ENCODE measurements at regions not wholly inside any gene's neighbourhood (a gene's known extent, or its start where the extent isn't known, plus 50 kb on each side); places are given as distances from the start of the nearest gene placed in this dataset.
"Not testable (repeated sequence)": the region's sequence is repeated elsewhere in the genome, so short reads cannot be mapped to it uniquely, and the experiment has no call there.

DNA sequence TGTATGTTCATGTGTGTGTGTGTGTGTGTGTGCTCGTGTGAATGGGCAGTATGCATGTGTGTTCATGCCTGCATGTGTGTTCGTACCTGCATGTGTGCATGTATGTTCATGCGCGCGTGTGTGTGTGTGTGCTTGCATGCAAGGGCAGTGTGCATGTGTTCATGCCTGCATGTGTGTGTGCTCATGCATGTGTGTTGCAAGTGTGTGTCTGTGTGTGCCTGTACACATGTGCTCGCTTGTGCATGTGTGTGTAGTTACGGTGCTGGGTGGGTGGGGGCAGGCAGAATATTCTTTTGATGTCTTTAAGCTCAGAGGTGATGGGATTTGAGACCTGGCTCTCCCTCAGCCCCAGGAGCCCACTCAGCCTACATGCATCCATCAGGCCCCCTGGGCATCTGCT, 822.1 kb downstream of the BRD1 start:
- intact Hi-C loops (cut with DNase I; ENCODE audit: low total_unique reads) = no loop called here
- H3K27ac ChIP-seq = no peak overlapping the region
- H3K27me3 ChIP-seq = peaks cover 0 to 26% (median 0%) of the 10 kb centered on the region in 3 donors
- no peaks in the 10 kb centered on the region for H3K36me3 ChIP-seq
- 63 to 92% (median 71%) methylated on average over 4 to 7 of the region's 7 CpGs for WGBS, 5 donors
- H3K4me1 ChIP-seq = no peaks in the 10 kb centered on the region
- peaks cover 0 to 26% (median 17%) of the 10 kb centered on the region in 4 donors for H3K9me3 ChIP-seq
- no peak overlapping the region for H3K4me3 ChIP-seq
- DNase-seq = no peak
- no peak for TF ChIP-seq POLR2A (IDR thresholded peaks at IDR 0.05)
- TF ChIP-seq, protein P1, sequence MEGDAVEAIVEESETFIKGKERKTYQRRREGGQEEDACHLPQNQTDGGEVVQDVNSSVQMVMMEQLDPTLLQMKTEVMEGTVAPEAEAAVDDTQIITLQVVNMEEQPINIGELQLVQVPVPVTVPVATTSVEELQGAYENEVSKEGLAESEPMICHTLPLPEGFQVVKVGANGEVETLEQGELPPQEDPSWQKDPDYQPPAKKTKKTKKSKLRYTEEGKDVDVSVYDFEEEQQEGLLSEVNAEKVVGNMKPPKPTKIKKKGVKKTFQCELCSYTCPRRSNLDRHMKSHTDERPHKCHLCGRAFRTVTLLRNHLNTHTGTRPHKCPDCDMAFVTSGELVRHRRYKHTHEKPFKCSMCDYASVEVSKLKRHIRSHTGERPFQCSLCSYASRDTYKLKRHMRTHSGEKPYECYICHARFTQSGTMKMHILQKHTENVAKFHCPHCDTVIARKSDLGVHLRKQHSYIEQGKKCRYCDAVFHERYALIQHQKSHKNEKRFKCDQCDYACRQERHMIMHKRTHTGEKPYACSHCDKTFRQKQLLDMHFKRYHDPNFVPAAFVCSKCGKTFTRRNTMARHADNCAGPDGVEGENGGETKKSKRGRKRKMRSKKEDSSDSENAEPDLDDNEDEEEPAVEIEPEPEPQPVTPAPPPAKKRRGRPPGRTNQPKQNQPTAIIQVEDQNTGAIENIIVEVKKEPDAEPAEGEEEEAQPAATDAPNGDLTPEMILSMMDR (IDR thresholded peaks at IDR 0.05) = no peak

DNA sequence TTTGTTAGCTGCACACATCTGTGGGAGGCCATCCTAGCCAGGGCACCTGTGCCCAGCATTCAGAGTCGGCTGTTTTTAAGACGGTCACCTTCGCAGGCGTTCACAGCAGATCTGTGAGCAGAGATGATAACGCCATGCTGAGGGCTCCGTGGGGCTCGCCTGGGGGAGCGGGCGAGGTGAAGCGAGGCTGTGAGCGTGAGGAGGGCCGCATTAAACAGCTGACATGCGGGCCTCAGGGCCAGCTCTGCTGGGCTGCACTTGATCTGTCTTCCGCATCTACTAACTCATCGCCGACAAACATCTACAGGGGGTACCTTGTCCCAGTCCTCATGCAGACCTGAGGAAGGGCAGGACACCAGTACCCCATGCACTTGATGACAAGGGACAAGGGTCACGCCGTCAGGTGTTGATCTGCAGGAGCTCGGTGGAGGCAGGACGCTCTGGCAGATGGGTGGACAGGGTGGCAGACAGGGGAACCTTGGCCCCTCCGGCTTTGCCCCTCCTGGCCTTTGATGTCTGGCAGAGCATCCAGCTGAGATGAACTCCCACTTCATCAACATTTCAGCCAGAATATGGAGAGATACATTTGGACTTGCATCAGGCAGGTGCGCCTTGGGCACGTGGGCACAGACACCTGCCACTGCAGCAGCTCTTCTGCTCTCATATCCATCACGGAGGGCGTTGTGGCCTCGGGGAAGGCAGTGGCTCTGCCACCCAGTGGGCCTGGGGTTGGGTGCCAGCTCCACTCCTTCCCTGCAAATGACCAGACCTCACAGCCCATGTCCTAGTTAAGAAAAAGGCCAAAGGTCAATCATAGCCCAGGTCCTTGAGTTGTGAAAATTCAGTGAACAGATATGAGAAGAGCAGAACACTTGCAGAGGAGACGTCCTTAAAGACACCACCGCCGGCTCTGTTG, 822.9 kb downstream of the BRD1 start:
- peaks cover 0 to 29% (median 19%) of the 10 kb centered on the region in 4 donors for H3K9me3 ChIP-seq
- DNase-seq = peak in 1 of 2 donors; percentile 16
- intact Hi-C loops (cut with DNase I; ENCODE audit: low total_unique reads) = no loop called here
- no peaks in the 10 kb centered on the region for H3K4me1 ChIP-seq
- no peak overlapping the region for H3K27ac ChIP-seq
- peaks cover 0 to 21% (median 0%) of the 10 kb centered on the region in 3 donors for H3K27me3 ChIP-seq
- TF ChIP-seq POLR2A (IDR thresholded peaks at IDR 0.05) (no peak), EP300 (IDR thresholded peaks at IDR 0.05) (no peak), POLR2AphosphoS5 (IDR thresholded peaks at IDR 0.05) (no peak)
- TF ChIP-seq, protein P1 (IDR thresholded peaks at IDR 0.05) = no peak
- H3K36me3 ChIP-seq = no peaks in the 10 kb centered on the region
- H3K4me3 ChIP-seq = no peak overlapping the region
- 88 to 94% (median 89%) methylated on average over 20 to 29 of the region's 29 CpGs for WGBS, 5 donors

DNA sequence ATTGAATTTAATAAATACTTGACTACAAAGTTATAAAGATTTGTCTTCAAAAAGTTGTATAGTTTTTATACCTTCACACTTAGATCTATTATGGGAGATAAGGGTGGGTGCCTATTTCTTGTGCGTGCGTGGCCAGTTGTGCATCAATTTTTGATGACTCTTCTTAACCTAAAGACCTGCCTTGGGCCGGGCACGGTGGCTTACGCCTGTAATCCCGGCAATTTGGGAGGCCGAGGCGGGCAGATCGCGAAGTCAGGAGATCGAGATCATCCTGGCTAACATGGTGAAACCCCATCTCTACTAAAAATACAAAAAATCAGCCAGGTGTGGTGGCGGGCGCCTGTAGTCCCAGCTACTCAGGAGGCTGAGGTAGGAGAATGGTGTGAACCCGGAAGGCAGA, 830.1 kb downstream of the BRD1 start:
- 91 to 95% (median 93%) methylated on average over 14 of the region's 14 CpGs for WGBS, 5 donors
- H3K27ac ChIP-seq; H3K4me3 ChIP-seq; H3K27me3 ChIP-seq; DNase-seq; H3K4me1 ChIP-seq; intact Hi-C loops (cut with DNase I; ENCODE audit: low total_unique reads); H3K36me3 ChIP-seq: not testable (repeated sequence)
- H3K9me3 ChIP-seq = peaks cover 0 to 22% (median 15%) of the 10 kb centered on the region in 4 donors

DNA sequence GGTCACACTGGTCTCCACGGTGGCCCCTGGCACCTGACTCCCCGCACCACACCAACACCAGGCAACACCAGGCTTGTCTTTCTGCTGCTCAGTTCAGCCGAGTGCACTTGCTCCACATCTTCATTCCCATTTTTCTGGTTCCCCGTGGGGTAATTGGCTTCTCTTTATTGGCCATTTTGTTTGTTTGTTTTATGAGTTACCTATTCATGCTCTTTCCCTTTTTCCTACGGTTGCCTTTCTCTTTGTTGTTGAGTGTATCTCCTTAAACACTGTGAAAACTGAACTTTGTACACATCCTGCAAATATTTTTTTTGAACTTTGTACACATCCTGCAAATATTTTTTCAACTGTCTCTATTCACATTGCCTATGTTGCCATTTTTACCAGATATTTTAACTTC, 834.0 kb downstream of the BRD1 start:
- intact Hi-C loops (cut with DNase I; ENCODE audit: low total_unique reads) = no loop called here
- H3K4me3 ChIP-seq = no peak overlapping the region
- WGBS, 5 donors = 59 to 75% (median 62%) methylated on average over 5 of the region's 5 CpGs
- no peaks in the 10 kb centered on the region for H3K27me3 ChIP-seq
- DNase-seq = no peak
- TF ChIP-seq EP300 (IDR thresholded peaks at IDR 0.05) (no peak), POLR2AphosphoS5 (IDR thresholded peaks at IDR 0.05) (no peak), POLR2A (IDR thresholded peaks at IDR 0.05) (no peak)
- TF ChIP-seq, protein P1 (IDR thresholded peaks at IDR 0.05) = no peak
- H3K4me1 ChIP-seq = no peaks in the 10 kb centered on the region
- peaks cover 0 to 7% (median 2%) of the 10 kb centered on the region in 4 donors for H3K9me3 ChIP-seq
- no peak overlapping the region for H3K27ac ChIP-seq
- H3K36me3 ChIP-seq = no peaks in the 10 kb centered on the region

DNA sequence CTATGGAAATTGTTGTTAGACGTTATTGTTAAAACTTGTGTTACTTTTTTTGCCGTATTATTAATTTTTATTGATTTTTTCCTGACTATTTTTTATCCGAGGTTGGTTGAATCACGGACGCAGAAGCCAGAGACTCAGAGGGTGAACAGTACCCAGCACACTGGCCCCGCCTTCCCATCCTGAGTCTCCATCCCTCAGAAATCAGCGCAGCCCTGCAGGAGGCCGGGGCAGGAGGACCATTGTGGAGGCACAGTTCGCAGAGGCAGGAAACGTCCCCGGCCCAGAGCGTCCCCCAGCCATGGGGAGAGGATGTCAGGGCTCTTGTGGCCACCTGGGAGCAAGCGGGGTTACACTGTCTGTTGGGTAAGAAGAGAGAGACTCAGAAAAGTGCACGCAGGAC, 843.0 kb downstream of the BRD1 start:
- TF ChIP-seq POLR2AphosphoS5 (IDR thresholded peaks at IDR 0.05) (no peak), EP300 (IDR thresholded peaks at IDR 0.05) (no peak)
- TF ChIP-seq, protein P1 (IDR thresholded peaks at IDR 0.05) = no peak
- Histone ChIP-seq H3K27ac (no peak overlapping the region), H3K4me3 (no peak overlapping the region), H3K36me3 (no peaks in the 10 kb centered on the region), H3K4me1 (no peaks in the 10 kb centered on the region), H3K9me3 (peaks cover 0 to under 1% (median under 1%) of the 10 kb centered on the region in 4 donors), H3K27me3 (peaks cover 0 to 23% (median 0%) of the 10 kb centered on the region in 3 donors)
- WGBS, 5 donors = 76 to 82% (median 81%) methylated on average over 14 of the region's 14 CpGs
- DNase-seq = no peak
- intact Hi-C loops (cut with DNase I; ENCODE audit: low total_unique reads) = no loop called here
